ENCODE measurements at regions not wholly inside any gene's neighbourhood (a gene's known extent, or its start where the extent isn't known, plus 50 kb on each side); places are given as distances from the start of the nearest gene placed in this dataset.

GRCh38 chr13:111952032-111952431 lies 114.9 kb upstream of the SOX1 start:
- no peak for DNase-seq (ENCODE audit: low spot score)

GRCh38 chr13:111952814-111953213 lies 114.1 kb upstream of the SOX1 start:
- no peak for DNase-seq (ENCODE audit: low spot score)

- DNase-seq (ENCODE audit: low spot score): no peak
These were observed 113.3 kb upstream of the SOX1 start for GRCh38 chr13:111953546-111954178.

GRCh38 chr13:111954661-111955411 lies 112.1 kb upstream of the SOX1 start:
- DNase-seq (ENCODE audit: low spot score): peak; percentile 48

GRCh38 chr13:111955412-111956065 lies 111.4 kb upstream of the SOX1 start:
- DNase-seq (ENCODE audit: low spot score): no peak

GRCh38 chr13:111956261-111957151 lies 110.4 kb upstream of the SOX1 start:
- no peak for DNase-seq (ENCODE audit: low spot score)

GRCh38 chr13:111957913-111958450 lies 109.0 kb upstream of the SOX1 start:
- DNase-seq (ENCODE audit: low spot score): no peak

- no peak for DNase-seq (ENCODE audit: low spot score)
These were observed 108.1 kb upstream of the SOX1 start for GRCh38 chr13:111958612-111959395.

GRCh38 chr13:111960152-111960772 lies 106.7 kb upstream of the SOX1 start:
- DNase-seq (ENCODE audit: low spot score): no peak

GRCh38 chr13:111961236-111961635 lies 105.7 kb upstream of the SOX1 start:
- no peak for DNase-seq (ENCODE audit: low spot score)

- no peak for DNase-seq (ENCODE audit: low spot score)
These were observed 105.2 kb upstream of the SOX1 start for GRCh38 chr13:111961651-111962192.

GRCh38 chr13:111962431-111962891 lies 104.5 kb upstream of the SOX1 start:
- peak; percentile 4 for DNase-seq (ENCODE audit: low spot score)

GRCh38 chr13:111963031-111963430 lies 103.9 kb upstream of the SOX1 start:
- DNase-seq (ENCODE audit: low spot score): no peak

GRCh38 chr13:111964411-111965035 lies 102.4 kb upstream of the SOX1 start:
- DNase-seq (ENCODE audit: low spot score): no peak

- no peak for DNase-seq (ENCODE audit: low spot score)
These were observed 101.3 kb upstream of the SOX1 start for GRCh38 chr13:111965466-111966214.

- DNase-seq (ENCODE audit: low spot score): no peak
These were observed 100.0 kb upstream of the SOX1 start for GRCh38 chr13:111966933-111967332.

- no peak for DNase-seq (ENCODE audit: low spot score)
These were observed 99.3 kb upstream of the SOX1 start for GRCh38 chr13:111967572-111968201.

- no peak for DNase-seq (ENCODE audit: low spot score)
These were observed 98.5 kb upstream of the SOX1 start for GRCh38 chr13:111968336-111969010.
